Neural cell (in vitro differentiated cells): ENCODE measurements at regions not wholly inside any gene's neighbourhood (a gene's known extent, or its start where the extent isn't known, plus 50 kb on each side); places are given as distances from the start of the nearest gene placed in this dataset.

Source experiments
- H2AFZ ChIP-seq: fragments of 200-600, 300-800 bp; sonication (generic), shearing (Covaris generic); 2 replicates; pipeline ENCODE4 v1.6.0; 2014; ENCODE audit warnings: low read depth, mild to moderate bottlenecking, antibody characterized with exemption, low read length, moderate library complexity
- H3F3A ChIP-seq: fragments of 200-600 bp; shearing (Covaris generic); 2 replicates; pipeline ENCODE4 v1.6.1; 2016; ENCODE audit warnings: mild to moderate bottlenecking, moderate library complexity, mixed read lengths, antibody characterized with exemption, low read length; ENCODE audit not compliant: insufficient read depth, poor library complexity, severe bottlenecking
- H3K27ac ChIP-seq: fragments of 200-600, 300-800 bp; sonication (generic), shearing (Covaris generic); 2 replicates; pipeline ENCODE4 v1.5.1; 2014; ENCODE audit warnings: mild to moderate bottlenecking, low read length, moderate library complexity
- H3K27me3 ChIP-seq: fragments of 300-800, 200-600 bp; sonication (generic), shearing (Covaris generic); 2 replicates; pipeline ENCODE4 v1.6.0; 2014; ENCODE audit warnings: mild to moderate bottlenecking, low read depth, low read length, moderate library complexity; ENCODE audit not compliant: insufficient read depth
- H3K36me3 ChIP-seq: fragments of 300-800, 200-600 bp; sonication (generic), shearing (Covaris generic); 2 replicates; pipeline ENCODE4 v1.5.1; 2014; ENCODE audit warnings: mild to moderate bottlenecking, antibody characterized with exemption, low read length, moderate library complexity; ENCODE audit not compliant: insufficient read depth
- H3K4me2 ChIP-seq: fragments of 300-800, 200-600 bp; sonication (generic), shearing (Covaris generic); 2 replicates; pipeline ENCODE4 v1.6.0; 2014; ENCODE audit warnings: mild to moderate bottlenecking, low read length
- H3K4me3 ChIP-seq: fragments of 300-800, 200-600 bp; sonication (generic), shearing (Covaris generic); 2 replicates; pipeline ENCODE4 v1.5.1; 2014; ENCODE audit warnings: mild to moderate bottlenecking, low read length, moderate library complexity
- H3K79me2 ChIP-seq: fragments of 200-600 bp; shearing (Covaris generic); replicated peaks from 2 replicates; pipeline ENCODE4 v1.6.0; 2014; ENCODE audit warnings: mild to moderate bottlenecking, low read length, moderate library complexity; ENCODE audit not compliant: insufficient read depth
- H3K9ac ChIP-seq: fragments of 300-800, 200-600 bp; sonication (generic), shearing (Covaris generic); 2 replicates; pipeline ENCODE4 v1.6.1; 2016; ENCODE audit warnings: mild to moderate bottlenecking, low read length, mixed read lengths
- H3K9me2 ChIP-seq: fragments of 200-600 bp; shearing (Covaris generic); 2 replicates; pipeline ENCODE4 v1.6.1; 2016; ENCODE audit warnings: mild to moderate bottlenecking, low read length, mixed read lengths; ENCODE audit not compliant: insufficient read depth
- H3K9me3 ChIP-seq: fragments of 200-600, 300-800 bp; sonication (generic), shearing (Covaris generic); 2 replicates; pipeline ENCODE4 v1.6.1; 2016; ENCODE audit warnings: mild to moderate bottlenecking, mixed run types, low read length, moderate library complexity, mixed read lengths
- H4K20me1 ChIP-seq: fragments of 200-600 bp; shearing (Covaris generic); 2 replicates; pipeline ENCODE4 v1.6.1; 2016; ENCODE audit warnings: mild to moderate bottlenecking, mixed run types; ENCODE audit not compliant: insufficient read depth
- CTCF ChIP-seq: fragments of 450-650 bp; IDR thresholded peaks from 2 replicates; pipeline ENCODE4 v1.5.1; 2014; ENCODE audit warnings: antibody characterized with exemption, mild to moderate bottlenecking, moderate library complexity; ENCODE audit not compliant: poor library complexity, severe bottlenecking
- EP300 ChIP-seq: fragments of 450-650 bp; conservative IDR thresholded peaks from 2 replicates; pipeline ENCODE4 v1.6.1; 2014; ENCODE audit warnings: antibody characterized with exemption, mild to moderate bottlenecking, moderate library complexity; ENCODE audit not compliant: poor library complexity, severe bottlenecking
- EZH2 ChIP-seq: fragments of 200-600, 300-800 bp; shearing (Covaris generic), sonication (generic); IDR thresholded peaks from 2 replicates; pipeline ENCODE4 v1.6.1; 2014; ENCODE audit warnings: antibody characterized with exemption, low read length, borderline replicate concordance, mild to moderate bottlenecking; ENCODE audit not compliant: insufficient read depth, poor library complexity, severe bottlenecking
- MXI1 ChIP-seq: fragments of 450-650 bp; conservative IDR thresholded peaks from 2 replicates; pipeline ENCODE4 v1.6.1; 2014; ENCODE audit warnings: antibody characterized with exemption, mild to moderate bottlenecking; ENCODE audit not compliant: poor library complexity, severe bottlenecking
- POLR2AphosphoS5 ChIP-seq: IDR thresholded peaks from 2 replicates; pipeline ENCODE4 v1.6.1; 2012
- RAD21 ChIP-seq: fragments of 450-650 bp; conservative IDR thresholded peaks from 2 replicates; pipeline ENCODE4 v1.6.1; 2014; ENCODE audit warnings: antibody characterized with exemption, mild to moderate bottlenecking, moderate library complexity
- SMC3 ChIP-seq: fragments of 450-650 bp; conservative IDR thresholded peaks from 2 replicates; pipeline ENCODE4 v1.6.1; 2014; ENCODE audit warnings: antibody characterized with exemption, mild to moderate bottlenecking, moderate library complexity; ENCODE audit not compliant: poor library complexity
- TAF1 ChIP-seq: IDR thresholded peaks from 2 replicates; pipeline ENCODE4 v1.6.1; 2012; ENCODE audit warnings: low read depth
- TF ChIP-seq, protein P1 (sequence below): IDR thresholded peaks from 2 replicates; pipeline ENCODE4 v1.6.1; 2012; ENCODE audit warnings: borderline replicate concordance

GRCh38 chr3:18761530-18761929 is 336.4 kb upstream of the SATB1 start:
- H3K27me3 ChIP-seq = no peaks in the 10 kb centered on the region
- TF ChIP-seq TAF1 (no peak), CTCF (no peak), POLR2AphosphoS5 (no peak), EZH2 (no peak), RAD21 (no peak), MXI1 (no peak), SMC3 (no peak), EP300 (no peak)
- TF ChIP-seq, protein P1, sequence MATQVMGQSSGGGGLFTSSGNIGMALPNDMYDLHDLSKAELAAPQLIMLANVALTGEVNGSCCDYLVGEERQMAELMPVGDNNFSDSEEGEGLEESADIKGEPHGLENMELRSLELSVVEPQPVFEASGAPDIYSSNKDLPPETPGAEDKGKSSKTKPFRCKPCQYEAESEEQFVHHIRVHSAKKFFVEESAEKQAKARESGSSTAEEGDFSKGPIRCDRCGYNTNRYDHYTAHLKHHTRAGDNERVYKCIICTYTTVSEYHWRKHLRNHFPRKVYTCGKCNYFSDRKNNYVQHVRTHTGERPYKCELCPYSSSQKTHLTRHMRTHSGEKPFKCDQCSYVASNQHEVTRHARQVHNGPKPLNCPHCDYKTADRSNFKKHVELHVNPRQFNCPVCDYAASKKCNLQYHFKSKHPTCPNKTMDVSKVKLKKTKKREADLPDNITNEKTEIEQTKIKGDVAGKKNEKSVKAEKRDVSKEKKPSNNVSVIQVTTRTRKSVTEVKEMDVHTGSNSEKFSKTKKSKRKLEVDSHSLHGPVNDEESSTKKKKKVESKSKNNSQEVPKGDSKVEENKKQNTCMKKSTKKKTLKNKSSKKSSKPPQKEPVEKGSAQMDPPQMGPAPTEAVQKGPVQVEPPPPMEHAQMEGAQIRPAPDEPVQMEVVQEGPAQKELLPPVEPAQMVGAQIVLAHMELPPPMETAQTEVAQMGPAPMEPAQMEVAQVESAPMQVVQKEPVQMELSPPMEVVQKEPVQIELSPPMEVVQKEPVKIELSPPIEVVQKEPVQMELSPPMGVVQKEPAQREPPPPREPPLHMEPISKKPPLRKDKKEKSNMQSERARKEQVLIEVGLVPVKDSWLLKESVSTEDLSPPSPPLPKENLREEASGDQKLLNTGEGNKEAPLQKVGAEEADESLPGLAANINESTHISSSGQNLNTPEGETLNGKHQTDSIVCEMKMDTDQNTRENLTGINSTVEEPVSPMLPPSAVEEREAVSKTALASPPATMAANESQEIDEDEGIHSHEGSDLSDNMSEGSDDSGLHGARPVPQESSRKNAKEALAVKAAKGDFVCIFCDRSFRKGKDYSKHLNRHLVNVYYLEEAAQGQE = no peak
- H3K36me3 ChIP-seq = no peaks in the 10 kb centered on the region
- no peak overlapping the region for H3K9ac ChIP-seq
- H3K79me2 ChIP-seq = no peaks in the 10 kb centered on the region
- no peaks in the 10 kb centered on the region for H3F3A ChIP-seq
- H3K27ac ChIP-seq = no peak overlapping the region
- no peak overlapping the region for H3K4me3 ChIP-seq
- H3K9me3 ChIP-seq = no peaks in the 10 kb centered on the region
- no peaks in the 10 kb centered on the region for H4K20me1 ChIP-seq
- H3K9me2 ChIP-seq = no peaks in the 10 kb centered on the region
- no peak overlapping the region for H2AFZ ChIP-seq
- H3K4me2 ChIP-seq = no peak overlapping the region

- TF ChIP-seq EP300 (no peak), CTCF (peak; percentile 23)
- no peaks in the 10 kb centered on the region for H3F3A ChIP-seq
- H4K20me1 ChIP-seq = no peaks in the 10 kb centered on the region
- H3K27me3 ChIP-seq = no peaks in the 10 kb centered on the region
- H3K9me2 ChIP-seq = no peaks in the 10 kb centered on the region
- no peaks in the 10 kb centered on the region for H3K9me3 ChIP-seq
- H3K36me3 ChIP-seq = no peaks in the 10 kb centered on the region
- H3K4me2 ChIP-seq = no peak overlapping the region
- H3K9ac ChIP-seq = no peak overlapping the region
- no peak overlapping the region for H3K27ac ChIP-seq
- H3K79me2 ChIP-seq = no peaks in the 10 kb centered on the region
- no peak overlapping the region for H2AFZ ChIP-seq
- no peak overlapping the region for H3K4me3 ChIP-seq
These were observed 333.0 kb upstream of the SATB1 start for GRCh38 chr3:18758047-18758704.
